ENCODE measurements at regions not wholly inside any gene's neighbourhood (a gene's known extent, or its start where the extent isn't known, plus 50 kb on each side); places are given as distances from the start of the nearest gene placed in this dataset.

DNA sequence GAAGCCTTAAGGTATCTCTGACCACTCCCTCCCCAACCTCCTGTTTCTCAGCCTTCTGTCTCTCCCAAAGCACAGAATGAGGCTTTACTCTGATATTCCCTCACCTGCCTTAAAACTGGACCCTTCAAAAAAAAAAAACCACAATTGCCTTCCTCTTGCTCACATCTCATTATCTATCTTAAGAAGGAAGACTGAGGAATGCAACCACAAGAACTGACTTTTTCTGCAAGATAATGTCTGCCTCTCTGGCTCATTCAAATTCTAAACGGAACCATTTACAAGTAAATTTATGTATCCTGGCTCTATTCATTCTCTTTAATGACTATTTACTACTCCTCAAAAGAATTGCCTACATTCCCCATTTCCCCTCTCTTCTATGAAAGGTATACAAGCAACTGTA lies 545.5 kb upstream of the HTR2C start:
- H3K79me2 ChIP-seq (ENCODE audit: insufficient read depth, low read length) = no peaks in the 10 kb centered on the region
- no peaks in the 10 kb centered on the region for H3K27me3 ChIP-seq (ENCODE audit: insufficient read depth, low read length, poor library complexity)
- no peak overlapping the region for H3K4me3 ChIP-seq (ENCODE audit: low read depth in 1 of 2, low read length in 2 of 2)
- no peak overlapping the region for H3K27ac ChIP-seq (ENCODE audit: low read length)
- no peak overlapping the region for H2AFZ ChIP-seq (ENCODE audit: low read depth, low read length)
- no peak overlapping the region for H3K9ac ChIP-seq (ENCODE audit: low read depth, low read length)
- no peaks in the 10 kb centered on the region for H3K9me3 ChIP-seq (ENCODE audit: insufficient read depth, low read length, severe bottlenecking)
- TF ChIP-seq EZH2 (IDR thresholded peaks at IDR 0.05; ENCODE audit: borderline replicate concordance, low read depth, low read length, severe bottlenecking) (no peak), CTCF (IDR thresholded peaks at IDR 0.05; ENCODE audit: borderline replicate concordance, extremely low read depth, low read length, poor library complexity, severe bottlenecking) (no peak)
- H3K4me1 ChIP-seq (ENCODE audit: insufficient read depth, low read length) = no peaks in the 10 kb centered on the region
- no peaks in the 10 kb centered on the region for H4K20me1 ChIP-seq (ENCODE audit: insufficient read depth, low read length)
- no peaks in the 10 kb centered on the region for H3K36me3 ChIP-seq (ENCODE audit: insufficient read depth, low read length)
- H3K4me2 ChIP-seq (ENCODE audit: insufficient read depth, low read length) = no peak overlapping the region
- no peak for ATAC-seq (ENCODE audit: insufficient read depth, low read depth)
- DNase-seq = no peak

GRCh38 chrX:114037515-114037914 lies 546.4 kb upstream of the HTR2C start:
- H3K36me3 ChIP-seq (ENCODE audit: insufficient read depth, low read length) = no peaks in the 10 kb centered on the region
- H4K20me1 ChIP-seq (ENCODE audit: insufficient read depth, low read length) = no peaks in the 10 kb centered on the region
- no peaks in the 10 kb centered on the region for H3K9me3 ChIP-seq (ENCODE audit: insufficient read depth, low read length, severe bottlenecking)
- no peak overlapping the region for H3K4me2 ChIP-seq (ENCODE audit: insufficient read depth, low read length)
- no peaks in the 10 kb centered on the region for H3K27me3 ChIP-seq (ENCODE audit: insufficient read depth, low read length, poor library complexity)
- H3K79me2 ChIP-seq (ENCODE audit: insufficient read depth, low read length) = no peaks in the 10 kb centered on the region
- H3K4me3 ChIP-seq (ENCODE audit: low read depth in 1 of 2, low read length in 2 of 2) = no peak overlapping the region
- no peak overlapping the region for H3K9ac ChIP-seq (ENCODE audit: low read depth, low read length)
- DNase-seq = no peak
- H2AFZ ChIP-seq (ENCODE audit: low read depth, low read length) = no peak overlapping the region
- H3K27ac ChIP-seq (ENCODE audit: low read length) = no peak overlapping the region
- no peaks in the 10 kb centered on the region for H3K4me1 ChIP-seq (ENCODE audit: insufficient read depth, low read length)
- no peak for ATAC-seq (ENCODE audit: insufficient read depth, low read depth)
- TF ChIP-seq CTCF (IDR thresholded peaks at IDR 0.05; ENCODE audit: borderline replicate concordance, extremely low read depth, low read length, poor library complexity, severe bottlenecking) = no peak
- no peak for TF ChIP-seq EZH2 (IDR thresholded peaks at IDR 0.05; ENCODE audit: borderline replicate concordance, low read depth, low read length, severe bottlenecking)

DNA sequence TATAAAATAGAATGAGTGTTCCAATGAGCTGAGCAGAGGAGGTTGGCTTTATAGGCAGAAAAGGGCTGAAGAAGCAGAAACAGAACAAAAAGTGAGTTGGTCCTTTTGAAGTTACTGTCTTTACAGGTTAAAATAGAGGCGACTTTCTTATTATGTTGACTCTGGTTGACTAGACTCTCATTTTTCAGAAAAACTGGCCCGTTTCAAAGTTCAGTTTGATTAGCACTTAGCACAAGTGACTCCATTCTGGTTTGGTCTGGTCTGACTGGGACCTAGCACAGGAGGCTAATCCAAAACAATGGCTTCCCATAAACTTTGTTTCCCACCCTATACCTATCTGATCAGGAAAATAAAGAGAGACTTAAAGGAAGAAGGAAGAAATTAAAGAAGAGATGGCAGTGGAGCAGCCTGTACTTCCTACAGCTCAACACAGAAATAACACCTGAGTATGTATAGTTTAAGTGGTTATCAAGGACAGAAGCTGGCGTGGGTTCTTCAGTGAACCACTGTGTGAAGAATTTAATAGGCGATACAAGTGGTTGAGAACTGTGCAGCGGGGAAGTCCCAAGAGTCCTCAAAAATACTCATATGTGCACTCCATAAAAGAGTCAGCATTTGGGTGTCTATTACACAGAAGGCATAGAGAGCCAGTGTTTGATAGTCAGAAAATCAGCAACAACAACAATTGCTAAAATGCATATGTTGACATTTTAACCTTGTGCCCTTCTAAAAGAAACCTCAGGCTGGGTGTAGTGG lies 554.8 kb upstream of the HTR2C start:
- ATAC-seq (ENCODE audit: insufficient read depth, low read depth) (no peak), DNase-seq (no peak)
- Histone ChIP-seq H3K36me3 (ENCODE audit: insufficient read depth, low read length) (no peaks in the 10 kb centered on the region), H3K4me1 (ENCODE audit: insufficient read depth, low read length) (no peaks in the 10 kb centered on the region), H3K79me2 (ENCODE audit: insufficient read depth, low read length) (no peaks in the 10 kb centered on the region), H3K4me2 (ENCODE audit: insufficient read depth, low read length) (no peak overlapping the region), H3K27ac (ENCODE audit: low read length) (no peak overlapping the region), H3K9me3 (ENCODE audit: insufficient read depth, low read length, severe bottlenecking) (no peaks in the 10 kb centered on the region), H3K9ac (ENCODE audit: low read depth, low read length) (no peak overlapping the region), H2AFZ (ENCODE audit: low read depth, low read length) (no peak overlapping the region), H3K4me3 (ENCODE audit: low read depth in 1 of 2, low read length in 2 of 2) (no peak overlapping the region), H3K27me3 (ENCODE audit: insufficient read depth, low read length, poor library complexity) (no peaks in the 10 kb centered on the region), H4K20me1 (ENCODE audit: insufficient read depth, low read length) (no peaks in the 10 kb centered on the region)
- TF ChIP-seq CTCF (IDR thresholded peaks at IDR 0.05; ENCODE audit: borderline replicate concordance, extremely low read depth, low read length, poor library complexity, severe bottlenecking) = no peak
- TF ChIP-seq EZH2 (IDR thresholded peaks at IDR 0.05; ENCODE audit: borderline replicate concordance, low read depth, low read length, severe bottlenecking) = no peak

Measured in DND-41 (cell line).